ENCODE measurements at regions not wholly inside any gene's neighbourhood (a gene's known extent, or its start where the extent isn't known, plus 50 kb on each side); places are given as distances from the start of the nearest gene placed in this dataset.
A peak's percentile ranks its signal among the peaks of the same experiment; 100 is the strongest.

- Mint-ChIP-seq H3K27ac (peak overlapping the region; percentile 69), H3K4me1 (peaks cover 68% of the 10 kb centered on the region), H3K9me3 (peaks cover 21% of the 10 kb centered on the region), H3K36me3 (ENCODE audit: low read depth) (peaks cover 21% of the 10 kb centered on the region), H3K27me3 (peaks cover 3% of the 10 kb centered on the region), H3K4me3 (no peak overlapping the region)
- POLR2A ChIA-PET = interaction anchor here (0.9 kb wide), 1 partner anchor 102 kb away, joined by 3 read pairs; no protein-coding TSS in a partner anchor
- CTCF ChIA-PET = no interaction called here
- DNase-seq = no peak
Observed at GRCh38 chr10:7030134-7030855, 380.5 kb downstream of the SFMBT2 start.

GRCh38 chr10:7029672-7030071, 381.2 kb downstream of the SFMBT2 start:
- CTCF ChIA-PET = no interaction called here
- Mint-ChIP-seq H3K4me3 (no peak overlapping the region), H3K4me1 (peaks cover 62% of the 10 kb centered on the region), H3K9me3 (peaks cover 18% of the 10 kb centered on the region), H3K27me3 (peaks cover 3% of the 10 kb centered on the region), H3K27ac (peak overlapping the region; percentile 69), H3K36me3 (ENCODE audit: low read depth) (peaks cover 21% of the 10 kb centered on the region)
- POLR2A ChIA-PET = interaction anchor here (0.9 kb wide), 1 partner anchor 101 kb away, joined by 3 read pairs; no protein-coding TSS in a partner anchor
- DNase-seq = no peak

GRCh38 chr10:7028809-7029166, 382.0 kb downstream of the SFMBT2 start:
- Mint-ChIP-seq H3K9me3 (peaks cover 11% of the 10 kb centered on the region), H3K4me3 (no peak overlapping the region), H3K4me1 (peaks cover 55% of the 10 kb centered on the region), H3K36me3 (ENCODE audit: low read depth) (peaks cover 14% of the 10 kb centered on the region), H3K27me3 (peaks cover 3% of the 10 kb centered on the region), H3K27ac (no peak overlapping the region)
- ChIA-PET POLR2A (interaction anchor here (1.2 kb wide), 1 partner anchor 17 kb away, joined by 3 read pairs; no protein-coding TSS in a partner anchor), CTCF (no interaction called here)
- no peak for DNase-seq

GRCh38 chr10:7027913-7028808, 382.7 kb downstream of the SFMBT2 start:
- POLR2A ChIA-PET = interaction anchor here (0.7 to 1.5 kb wide), 4 partner anchors 16 to 241 kb away, joined by 3 read pairs; no protein-coding TSS in a partner anchor
- Mint-ChIP-seq H3K4me3 (no peak overlapping the region), H3K36me3 (ENCODE audit: low read depth) (peaks cover 10% of the 10 kb centered on the region), H3K4me1 (peaks cover 51% of the 10 kb centered on the region), H3K27me3 (peaks cover 3% of the 10 kb centered on the region), H3K27ac (peak overlapping the region; percentile 40), H3K9me3 (peaks cover 11% of the 10 kb centered on the region)
- CTCF ChIA-PET = interaction anchor here (1.0 to 1.5 kb wide), 2 partner anchors 107 to 108 kb away, joined by 3 read pairs; no protein-coding TSS in a partner anchor
- no peak for DNase-seq

- Mint-ChIP-seq H3K4me1 (peaks cover 43% of the 10 kb centered on the region), H3K27ac (no peak overlapping the region), H3K4me3 (no peak overlapping the region), H3K9me3 (peaks cover 11% of the 10 kb centered on the region), H3K27me3 (peaks cover 3% of the 10 kb centered on the region), H3K36me3 (ENCODE audit: low read depth) (peaks cover 7% of the 10 kb centered on the region)
- DNase-seq = no peak
- CTCF ChIA-PET = interaction anchor here (1.0 to 1.5 kb wide), 2 partner anchors 106 to 107 kb away, joined by 3 read pairs; no protein-coding TSS in a partner anchor
- POLR2A ChIA-PET = interaction anchor here (0.7 to 1.5 kb wide), 4 partner anchors 15 to 242 kb away, joined by 3 read pairs; no protein-coding TSS in a partner anchor
Observed at GRCh38 chr10:7027237-7027912, 383.5 kb downstream of the SFMBT2 start.

- Mint-ChIP-seq H3K4me1 (peaks cover 38% of the 10 kb centered on the region), H3K9me3 (peaks cover 11% of the 10 kb centered on the region), H3K27me3 (peaks cover 3% of the 10 kb centered on the region), H3K4me3 (no peak overlapping the region), H3K27ac (no peak overlapping the region), H3K36me3 (ENCODE audit: low read depth) (peaks cover 7% of the 10 kb centered on the region)
- ChIA-PET CTCF (interaction anchor here (0.8 to 1.5 kb wide), 3 partner anchors 105 to 242 kb away, joined by 3 read pairs; no protein-coding TSS in a partner anchor), POLR2A (interaction anchor here (1.5 kb wide), 1 partner anchor 212 kb away, joined by 3 read pairs; no protein-coding TSS in a partner anchor)
- DNase-seq = no peak
Observed at GRCh38 chr10:7026818-7027217, 384.0 kb downstream of the SFMBT2 start.

GRCh38 chr10:7025296-7025695, 385.5 kb downstream of the SFMBT2 start:
- DNase-seq = no peak
- Mint-ChIP-seq H3K9me3 (peaks cover 6% of the 10 kb centered on the region), H3K4me1 (peaks cover 29% of the 10 kb centered on the region), H3K4me3 (no peak overlapping the region), H3K27ac (no peak overlapping the region), H3K27me3 (peaks cover 3% of the 10 kb centered on the region), H3K36me3 (ENCODE audit: low read depth) (peaks cover 5% of the 10 kb centered on the region)
- ChIA-PET POLR2A (no interaction called here), CTCF (interaction anchor here (0.7 kb wide), 1 partner anchor 10 kb away, joined by 3 read pairs; no protein-coding TSS in a partner anchor)

- DNase-seq = no peak
- POLR2A ChIA-PET = no interaction called here
Observed at GRCh38 chr10:7015457-7015856, 395.4 kb downstream of the SFMBT2 start.

GRCh38 chr10:7014721-7015120, 396.1 kb downstream of the SFMBT2 start:
- ChIA-PET POLR2A (no interaction called here), CTCF (no interaction called here)
- H3K36me3 Mint-ChIP-seq (ENCODE audit: low read depth) = peaks cover 3% of the 10 kb centered on the region
- peaks cover 9% of the 10 kb centered on the region for H3K9me3 Mint-ChIP-seq
- peaks cover 10% of the 10 kb centered on the region for H3K27me3 Mint-ChIP-seq
- no peak overlapping the region for H3K27ac Mint-ChIP-seq
- no peak for DNase-seq
- no peaks in the 10 kb centered on the region for H3K4me1 Mint-ChIP-seq
- no peak overlapping the region for H3K4me3 Mint-ChIP-seq

More at GRCh38 chr10:7015457-7015856, 395.4 kb downstream of the SFMBT2 start:
- Mint-ChIP-seq H3K4me3 (no peak overlapping the region), H3K9me3 (peaks cover 12% of the 10 kb centered on the region), H3K27me3 (peaks cover 10% of the 10 kb centered on the region), H3K4me1 (no peaks in the 10 kb centered on the region), H3K36me3 (ENCODE audit: low read depth) (peaks cover 3% of the 10 kb centered on the region), H3K27ac (no peak overlapping the region)
- CTCF ChIA-PET = interaction anchor here (0.6 kb wide), 1 partner anchor 816 kb away, joined by 4 read pairs; no protein-coding TSS in a partner anchor

- CTCF ChIA-PET = no interaction called here
- peaks cover 4% of the 10 kb centered on the region for H3K9me3 Mint-ChIP-seq
- no peak overlapping the region for H3K27ac Mint-ChIP-seq
- H3K4me1 Mint-ChIP-seq = no peaks in the 10 kb centered on the region
- H3K27me3 Mint-ChIP-seq = peaks cover 10% of the 10 kb centered on the region
- H3K36me3 Mint-ChIP-seq (ENCODE audit: low read depth) = no peaks in the 10 kb centered on the region
- H3K4me3 Mint-ChIP-seq = no peak overlapping the region
- POLR2A ChIA-PET = interaction anchor here (1.4 kb wide), 1 partner anchor 16 kb away, joined by 3 read pairs; no protein-coding TSS in a partner anchor
- no peak for DNase-seq
Observed at GRCh38 chr10:7011994-7012393, 398.8 kb downstream of the SFMBT2 start.

- Mint-ChIP-seq H3K9me3 (peaks cover 4% of the 10 kb centered on the region), H3K36me3 (ENCODE audit: low read depth) (no peaks in the 10 kb centered on the region), H3K4me3 (no peak overlapping the region), H3K4me1 (peaks cover under 1% of the 10 kb centered on the region), H3K27ac (no peak overlapping the region), H3K27me3 (peaks cover 14% of the 10 kb centered on the region)
- no peak for DNase-seq
- POLR2A ChIA-PET = no interaction called here
- CTCF ChIA-PET = no interaction called here
Observed at GRCh38 chr10:7008645-7009044, 402.2 kb downstream of the SFMBT2 start.

- peaks cover 4% of the 10 kb centered on the region for H3K9me3 Mint-ChIP-seq
- H3K4me1 Mint-ChIP-seq = peaks cover 2% of the 10 kb centered on the region
- H3K4me3 Mint-ChIP-seq = no peak overlapping the region
- no peak for DNase-seq
- peaks cover 18% of the 10 kb centered on the region for H3K27me3 Mint-ChIP-seq
- H3K27ac Mint-ChIP-seq = no peak overlapping the region
- no peaks in the 10 kb centered on the region for H3K36me3 Mint-ChIP-seq (ENCODE audit: low read depth)
- ChIA-PET CTCF (no interaction called here), POLR2A (no interaction called here)
Observed at GRCh38 chr10:7007600-7008190, 403.1 kb downstream of the SFMBT2 start.
